ENCODE measurements at regions not wholly inside any gene's neighbourhood (a gene's known extent, or its start where the extent isn't known, plus 50 kb on each side); places are given as distances from the start of the nearest gene placed in this dataset.

GRCh38 chr5:61854531-61854930 lies 451.5 kb upstream of the KIF2A start:
- no peaks in the 10 kb centered on the region for H3K23me2 ChIP-seq (ENCODE audit: low read depth, low read length)
- no peak overlapping the region for H2AK5ac ChIP-seq (ENCODE audit: low read depth, low read length)
- no peaks in the 10 kb centered on the region for H4K20me1 ChIP-seq (replicated peaks in 1 of 2; ENCODE audit: control insufficient read depth in 1 of 2, insufficient read depth in 2 of 2, low read length in 2 of 2)
- H2BK20ac ChIP-seq (ENCODE audit: low read length) = no peak overlapping the region
- H3K9me3 ChIP-seq (ENCODE audit: insufficient read depth in 2 of 2, low read depth in 1 of 2, low read length in 1 of 2) = no peaks in the 10 kb centered on the region
- H3K56ac ChIP-seq (replicated peaks; ENCODE audit: insufficient read length, low read depth, low read length) = no peak overlapping the region
- H4K91ac ChIP-seq (replicated peaks; ENCODE audit: insufficient read length, low read length) = no peak overlapping the region
- H3K23ac ChIP-seq (ENCODE audit: insufficient read length) = no peak overlapping the region
- no peak overlapping the region for H3K27ac ChIP-seq (ENCODE audit: low read depth, low read length)
- no peak overlapping the region for H3K4me3 ChIP-seq (ENCODE audit: extremely low read depth in 1 of 4, insufficient read depth in 2 of 4, low read depth in 3 of 4, low read length in 4 of 4)
- H3K79me2 ChIP-seq (ENCODE audit: control insufficient read depth in 1 of 2, insufficient read depth in 2 of 2, low read length in 2 of 2) = no peaks in the 10 kb centered on the region
- H3K4ac ChIP-seq (replicated peaks; ENCODE audit: insufficient read length, low read depth, low read length) = no peak overlapping the region
- DNase-seq (ENCODE audit: low read depth in 1 of 2, low spot score in 2 of 2) = no peak
- no peaks in the 10 kb centered on the region for H3K4me1 ChIP-seq (replicated peaks in 1 of 4; ENCODE audit: control insufficient read depth in 3 of 4, insufficient read depth in 4 of 4, low read length in 3 of 4)
- no peak overlapping the region for H3K9ac ChIP-seq (replicated peaks in 1 of 4; ENCODE audit: extremely low read depth in 1 of 4, low read depth in 3 of 4, low read length in 3 of 4)
- H2BK5ac ChIP-seq (ENCODE audit: low read depth, low read length) = no peak overlapping the region
- no peak overlapping the region for H4K5ac ChIP-seq (ENCODE audit: insufficient read length, low read depth, low read length)
- no peaks in the 10 kb centered on the region for H3K36me3 ChIP-seq (ENCODE audit: control insufficient read depth in 2 of 4, insufficient read depth in 4 of 4, low read length in 3 of 4)
- H3K27me3 ChIP-seq (replicated peaks in 1 of 4; ENCODE audit: control insufficient read depth in 3 of 4, extremely low read depth in 1 of 4, insufficient read depth in 3 of 4, low read length in 3 of 4) = no peaks in the 10 kb centered on the region
- no peak overlapping the region for H2BK12ac ChIP-seq (ENCODE audit: low read depth, low read length)
- no peak overlapping the region for H2AFZ ChIP-seq (ENCODE audit: low read length)
- no peaks in the 10 kb centered on the region for H3K79me1 ChIP-seq (ENCODE audit: low read depth, low read length)
- no peak overlapping the region for H2BK15ac ChIP-seq (ENCODE audit: low read length)
- FAIRE-seq = no peak
- no peak overlapping the region for H3K14ac ChIP-seq (ENCODE audit: insufficient read length)
- WGBS, 2 experiments (ENCODE audit: extremely low coverage in 1 of 2, insufficient coverage in 1 of 2, insufficient read length in 1 of 2, insufficient replicate concordance in 2 of 2, low coverage in 1 of 2, low lambda C conversion rate in 2 of 2, missing lambda C conversion rate in 1 of 2) = 96% methylated on average over 2 of the region's 2 CpGs; no CpG with 5 or more reads in 1 of the 2 experiments
- POLR2A ChIA-PET (ENCODE audit: partially characterized antibody) = no interaction called here
- no peak overlapping the region for H4K8ac ChIP-seq (ENCODE audit: extremely low read depth, insufficient read depth, low read length)
- H2BK120ac ChIP-seq (replicated peaks; ENCODE audit: low read depth, low read length) = no peak overlapping the region
- H3K4me2 ChIP-seq (ENCODE audit: insufficient read depth in 1 of 2, low read depth in 2 of 2, low read length in 2 of 2) = no peak overlapping the region
- no peak overlapping the region for H3K18ac ChIP-seq (ENCODE audit: extremely low read depth, low read length)
- CTCF ChIA-PET (ENCODE audit: partially characterized antibody) = no interaction called here
- TF ChIP-seq RNF2 (IDR thresholded peaks at IDR 0.05; ENCODE audit: borderline replicate concordance, low read depth, low read length, missing control alignments, poor library complexity, severe bottlenecking) (no peak), KDM4A (IDR thresholded peaks at IDR 0.05; ENCODE audit: low read depth, low read length, severe bottlenecking) (no peak), RBBP5 (IDR thresholded peaks at IDR 0.05; ENCODE audit: borderline replicate concordance, low read depth, low read length) (no peak), CREB1 (IDR thresholded peaks at IDR 0.05) (no peak), MAFK (IDR thresholded peaks at IDR 0.05; ENCODE audit: low read depth, low read length) (no peak), SIRT6 (IDR thresholded peaks at IDR 0.05; ENCODE audit: low read length) (no peak), JUN (IDR thresholded peaks at IDR 0.05; ENCODE audit: low read depth, low read length) (no peak), CHD2 (IDR thresholded peaks at IDR 0.05; ENCODE audit: low read length) (no peak), SIX5 (IDR thresholded peaks at IDR 0.05; ENCODE audit: low read depth, low read length) (no peak), CBX8 (IDR thresholded peaks at IDR 0.05; ENCODE audit: borderline replicate concordance, low read depth, low read length) (no peak), TAF1 (IDR thresholded peaks at IDR 0.05; ENCODE audit: low read depth, low read length) (no peak), TAF7 (optimal IDR thresholded peaks at IDR 0.05; ENCODE audit: borderline replicate concordance, low read depth, low read length) (no peak), SP1 (IDR thresholded peaks at IDR 0.05; ENCODE audit: low read depth, low read length) (no peak), SRF (IDR thresholded peaks at IDR 0.05; ENCODE audit: low read depth, low read length) (no peak), TBP (IDR thresholded peaks at IDR 0.05; ENCODE audit: low read depth, low read length) (no peak), BCL11A (IDR thresholded peaks at IDR 0.05; ENCODE audit: low read depth in 2 of 2, low read length in 2 of 2) (no peak), RFX5 (IDR thresholded peaks at IDR 0.05; ENCODE audit: borderline replicate concordance, low read depth, low read length) (no peak)
